ENCODE measurements at regions not wholly inside any gene's neighbourhood (a gene's known extent, or its start where the extent isn't known, plus 50 kb on each side); places are given as distances from the start of the nearest gene placed in this dataset.
"Not testable (repeated sequence)": the region's sequence is repeated elsewhere in the genome, so short reads cannot be mapped to it uniquely, and the experiment has no call there.

DNA sequence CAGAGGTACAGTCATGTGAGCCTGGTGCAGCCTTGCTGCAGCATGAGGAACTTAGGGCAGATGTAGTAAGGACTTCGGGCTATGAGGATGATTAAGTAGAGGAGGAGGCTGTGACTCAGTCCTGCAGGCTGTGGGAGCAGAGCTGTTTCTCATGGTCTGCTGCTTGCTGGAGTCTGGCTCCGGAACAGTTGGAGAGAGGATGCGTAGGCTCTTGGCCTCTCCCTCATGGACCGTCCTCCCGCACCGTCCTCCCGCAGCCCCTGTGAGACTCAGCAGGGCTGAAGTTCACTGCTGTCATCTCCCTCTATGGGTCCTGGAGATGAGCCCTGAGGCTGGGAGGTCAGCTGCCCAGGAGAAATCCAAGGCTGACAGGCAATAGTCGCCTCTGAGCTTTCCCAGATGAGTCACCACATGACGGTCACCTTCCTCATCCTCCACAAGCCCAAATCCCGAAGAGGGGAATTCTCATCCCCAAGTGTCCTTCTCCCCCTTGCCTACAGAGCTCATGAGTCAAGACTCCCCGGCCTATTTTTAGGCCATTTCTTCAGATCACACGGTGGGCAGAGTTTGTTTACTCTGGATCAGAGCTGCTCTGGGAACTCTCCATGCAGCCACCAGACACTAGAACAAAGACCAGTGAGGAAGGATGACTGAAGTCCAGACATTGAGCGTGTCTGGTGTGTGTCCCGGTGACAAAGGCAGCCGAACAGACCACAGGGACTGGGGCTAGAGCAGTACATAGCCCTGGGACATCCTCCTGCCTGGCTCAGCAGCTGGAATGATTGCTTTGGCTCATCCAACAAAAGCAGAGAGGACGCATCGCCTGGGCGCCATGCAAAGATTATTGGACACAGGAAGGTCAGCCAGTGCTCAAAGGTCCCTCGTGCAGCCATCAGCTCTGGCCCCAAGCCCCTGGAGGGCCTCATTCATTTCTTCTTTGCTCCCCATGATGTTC, 134.5 kb downstream of the NPIPB11 start:
- DNase-seq = not testable (repeated sequence)

DNA sequence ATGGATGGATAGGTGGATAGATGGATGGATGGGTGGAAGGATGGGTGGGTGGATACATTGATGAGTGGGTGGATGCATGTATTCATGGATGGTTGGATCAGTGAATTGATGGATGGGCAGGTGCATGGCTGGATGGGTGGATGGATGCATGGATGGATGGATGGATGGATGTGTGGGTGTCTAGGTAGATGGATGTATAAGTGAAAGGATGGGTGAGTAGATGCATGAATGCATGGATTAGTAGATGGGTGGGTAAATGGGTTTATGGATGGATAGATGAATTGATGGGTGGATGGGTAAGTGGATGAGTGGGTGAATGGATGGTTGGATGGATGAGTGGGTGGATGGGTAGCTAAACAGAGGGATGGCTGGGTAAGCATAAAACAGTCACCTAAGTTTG, 135.6 kb downstream of the NPIPB11 start:
- DNase-seq = not testable (repeated sequence)

DNA sequence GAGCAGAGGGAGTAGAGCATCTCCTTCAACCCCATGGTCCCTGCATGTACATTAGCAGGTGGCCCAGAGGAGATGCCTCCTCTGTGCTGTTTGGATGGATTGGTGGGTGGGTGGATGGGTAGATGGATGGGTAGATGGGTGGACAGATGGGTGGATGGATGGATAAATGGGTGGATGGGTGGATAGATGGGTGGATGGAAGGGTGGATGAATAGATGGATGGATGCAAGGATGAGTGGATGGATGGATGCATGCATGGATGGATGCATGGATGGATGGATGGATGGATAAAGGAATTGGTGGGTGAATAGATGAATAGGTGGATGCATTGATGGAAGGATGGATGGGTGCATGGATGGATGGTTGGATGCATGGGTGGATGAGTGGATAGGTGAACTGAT, 136.5 kb downstream of the NPIPB11 start:
- not testable (repeated sequence) for DNase-seq

DNA sequence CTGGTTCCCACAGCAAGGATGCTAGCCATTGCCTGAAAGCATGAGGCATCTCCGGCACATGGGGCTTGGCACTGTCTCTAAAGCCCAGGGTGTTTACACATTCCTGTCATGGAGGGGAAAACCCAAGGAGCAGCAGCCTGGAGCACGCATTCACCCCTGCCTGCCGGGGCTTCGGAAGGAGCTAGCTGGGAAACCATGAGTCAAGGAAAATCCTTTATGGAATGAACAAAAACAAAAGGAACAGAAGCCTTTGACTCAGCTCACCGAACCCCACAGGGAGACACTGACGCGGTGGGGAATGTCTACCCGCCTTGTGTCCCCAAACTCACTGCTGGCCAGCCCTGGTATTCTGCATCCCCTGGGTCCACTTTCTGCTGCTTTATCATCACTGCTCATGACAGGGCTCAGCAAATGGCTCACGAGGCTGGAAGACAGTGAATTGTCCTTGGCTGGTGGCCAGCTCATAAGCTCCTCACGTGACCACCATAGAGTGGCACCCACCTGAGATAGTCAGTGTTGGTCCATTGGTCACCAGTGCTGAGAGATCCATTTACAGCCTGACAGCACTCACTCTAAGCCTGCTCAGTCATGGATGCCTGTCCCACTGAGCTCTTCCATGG, 137.2 kb downstream of the NPIPB11 start:
- DNase-seq = not testable (repeated sequence)

DNA sequence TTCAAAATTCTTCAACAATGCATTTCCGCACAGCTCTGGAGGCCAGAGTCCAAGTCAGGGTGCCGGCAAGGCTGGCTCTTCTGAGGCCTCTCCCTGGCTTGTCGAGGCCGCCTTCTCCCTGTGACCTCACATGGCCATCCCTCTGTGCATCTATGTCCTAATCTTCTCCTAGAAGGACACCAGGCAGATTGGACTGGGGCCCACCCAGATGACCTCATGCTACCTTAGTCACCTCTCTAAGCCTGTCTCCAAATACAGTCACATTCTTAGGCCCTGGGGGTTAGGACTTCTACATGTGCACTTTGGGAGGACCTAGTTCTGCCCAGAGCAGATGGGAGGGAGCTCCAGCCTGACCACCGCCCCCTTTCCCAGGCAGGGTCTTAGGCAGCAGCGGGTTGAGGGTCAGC, 137.7 kb downstream of the NPIPB11 start:
- not testable (repeated sequence) for DNase-seq

DNA sequence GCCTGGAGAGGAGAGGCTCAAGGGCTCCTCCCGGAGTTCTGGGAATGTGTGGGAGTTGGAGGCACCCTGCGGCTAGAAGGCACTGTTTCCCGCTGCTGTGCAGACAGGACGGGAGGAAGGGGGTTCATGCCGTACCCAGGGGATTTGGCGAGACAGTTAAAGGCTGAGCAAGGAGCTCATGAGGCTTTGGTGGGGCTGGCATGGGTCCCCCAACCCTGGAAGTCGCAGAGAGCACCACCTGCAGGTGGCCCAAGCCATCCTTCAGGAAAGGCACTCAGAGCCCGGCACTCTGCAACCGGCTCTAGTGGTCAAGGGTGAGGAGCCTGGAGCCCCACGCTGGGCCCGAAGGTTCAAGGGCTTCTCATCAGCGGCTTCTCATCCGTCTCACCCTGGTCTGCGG, 138.2 kb downstream of the NPIPB11 start:
- not testable (repeated sequence) for DNase-seq

DNA sequence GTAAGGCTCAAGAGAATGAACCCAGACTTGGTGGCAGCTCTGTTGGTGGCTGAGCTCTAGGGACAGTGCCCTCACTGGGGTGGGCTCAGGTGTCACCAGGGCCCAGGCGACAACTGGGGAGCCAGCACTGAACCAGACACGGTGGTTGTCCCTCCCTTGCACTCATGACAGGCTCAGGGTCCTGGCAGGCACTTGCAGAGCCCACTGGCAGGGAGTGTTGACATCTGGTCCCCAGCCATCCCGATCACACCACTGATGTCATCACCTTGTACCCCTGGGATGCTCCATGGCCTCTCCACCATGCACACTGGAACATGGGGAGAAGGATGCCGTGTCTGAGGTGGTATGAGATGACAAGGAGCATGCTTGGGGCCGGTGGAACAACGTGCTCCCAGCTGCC, 138.6 kb downstream of the NPIPB11 start:
- not testable (repeated sequence) for DNase-seq

DNA sequence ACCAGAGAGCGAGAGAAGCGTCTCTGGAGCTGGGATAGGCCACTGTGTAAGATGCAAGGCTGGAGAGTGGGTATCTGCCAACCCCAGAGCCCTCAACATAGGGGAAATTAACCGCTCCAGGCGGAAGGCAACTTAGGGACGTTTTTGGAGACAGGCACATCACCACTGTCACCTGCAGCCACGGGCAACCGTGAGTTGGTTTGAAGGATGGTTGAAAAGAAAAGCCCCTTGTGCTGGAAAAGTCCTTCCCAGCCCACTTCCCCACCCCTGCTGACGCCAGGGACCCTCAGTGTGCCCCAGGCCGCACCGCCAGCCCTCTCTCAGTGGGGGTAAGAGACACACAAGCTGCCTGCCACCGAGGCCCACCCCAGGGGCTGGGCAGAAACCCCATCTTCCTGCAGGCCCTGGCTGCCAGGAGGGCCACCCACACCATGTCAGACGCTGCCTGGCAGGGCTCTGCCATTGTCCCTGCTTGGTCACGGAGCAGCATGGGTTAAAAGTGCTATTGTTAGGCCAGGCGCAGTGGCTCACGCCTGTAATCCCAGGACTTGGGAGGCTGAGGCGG, 139.4 kb downstream of the NPIPB11 start:
- DNase-seq = not testable (repeated sequence)

DNA sequence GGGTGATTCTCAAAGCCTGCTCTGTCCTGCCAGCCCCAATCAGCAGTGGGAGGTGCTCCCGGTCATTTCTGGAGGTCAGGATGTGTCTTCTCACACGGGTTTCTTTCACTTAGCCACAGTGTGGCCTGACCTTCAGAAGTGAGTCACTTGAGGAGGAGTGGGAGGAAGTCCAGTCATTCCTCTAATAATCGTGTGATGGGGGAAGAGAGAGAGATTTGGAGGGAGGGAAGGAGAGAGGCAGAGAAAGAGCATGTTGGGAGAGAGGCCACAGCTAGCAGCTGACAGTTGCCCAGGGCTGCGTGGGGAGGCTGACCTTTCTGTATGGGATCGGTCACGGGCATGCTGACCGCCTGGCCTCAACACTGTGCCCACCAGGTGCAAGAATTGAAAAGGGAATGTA, 139.9 kb downstream of the NPIPB11 start:
- not testable (repeated sequence) for DNase-seq

DNA sequence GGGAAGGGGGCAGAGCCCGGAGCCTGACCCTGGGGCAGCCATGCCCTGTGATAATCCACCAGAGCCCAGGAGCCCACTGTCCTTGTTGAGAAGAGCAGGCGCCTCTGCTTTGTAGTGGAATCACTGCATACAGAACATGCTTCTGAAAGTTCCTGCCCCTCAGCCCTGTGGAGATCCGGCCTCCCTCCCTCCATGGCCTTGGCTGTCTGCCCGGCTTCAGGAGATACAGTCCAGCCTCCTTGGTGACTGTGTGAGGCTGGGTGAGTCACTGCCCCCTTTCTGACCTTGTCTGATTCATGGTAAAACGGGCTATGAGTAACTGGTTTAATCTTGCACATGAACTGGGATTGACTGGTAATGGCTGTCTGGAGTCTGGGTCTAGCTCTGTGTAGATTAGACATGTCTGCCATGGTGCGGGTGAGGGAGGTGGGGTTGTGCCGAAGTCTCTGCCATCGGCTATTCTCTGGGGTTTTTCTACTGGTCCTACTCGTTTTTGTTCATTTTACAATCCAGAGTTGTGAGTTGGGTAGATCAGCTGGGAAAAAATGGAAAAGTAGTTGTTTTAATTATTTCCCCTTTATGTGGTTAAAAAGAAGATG, 141.2 kb downstream of the NPIPB11 start:
- not testable (repeated sequence) for DNase-seq

DNA sequence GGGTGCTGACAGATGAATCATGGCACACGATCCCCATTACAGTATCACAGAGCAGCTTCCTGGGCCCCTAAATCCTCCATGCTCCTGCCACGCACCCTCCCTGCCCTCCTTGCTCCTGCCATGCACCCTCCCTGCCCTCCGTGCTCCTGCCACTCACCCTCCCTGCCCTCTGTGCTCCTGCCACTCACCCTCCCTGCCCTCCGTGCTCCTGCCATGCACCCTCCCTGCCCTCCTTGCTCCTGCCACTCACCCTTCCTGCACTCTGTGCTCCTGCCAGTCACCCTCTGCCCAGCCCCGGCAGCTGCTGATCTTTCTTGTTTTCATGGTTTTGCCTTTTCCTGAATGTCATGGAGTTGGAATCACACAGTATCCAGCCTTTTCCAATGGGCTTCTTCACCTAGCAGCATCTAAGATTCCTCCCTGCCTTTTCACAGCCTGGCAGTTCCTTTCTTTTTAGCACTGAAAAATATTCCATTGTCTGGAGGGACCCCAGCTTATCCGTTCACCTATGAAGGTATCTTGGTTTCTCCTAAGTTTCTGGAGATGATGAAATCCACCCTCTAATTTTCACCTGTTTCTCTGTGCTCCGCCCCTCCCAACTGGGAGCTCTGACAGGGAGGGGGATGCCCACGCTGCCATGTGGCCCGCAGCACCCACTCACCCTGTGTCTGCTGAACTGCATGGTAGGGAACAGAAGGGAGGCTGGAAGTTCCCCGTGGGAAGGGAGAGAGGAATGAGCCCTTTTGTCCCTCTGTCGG, 142.3 kb downstream of the NPIPB11 start:
- not testable (repeated sequence) for DNase-seq

DNA sequence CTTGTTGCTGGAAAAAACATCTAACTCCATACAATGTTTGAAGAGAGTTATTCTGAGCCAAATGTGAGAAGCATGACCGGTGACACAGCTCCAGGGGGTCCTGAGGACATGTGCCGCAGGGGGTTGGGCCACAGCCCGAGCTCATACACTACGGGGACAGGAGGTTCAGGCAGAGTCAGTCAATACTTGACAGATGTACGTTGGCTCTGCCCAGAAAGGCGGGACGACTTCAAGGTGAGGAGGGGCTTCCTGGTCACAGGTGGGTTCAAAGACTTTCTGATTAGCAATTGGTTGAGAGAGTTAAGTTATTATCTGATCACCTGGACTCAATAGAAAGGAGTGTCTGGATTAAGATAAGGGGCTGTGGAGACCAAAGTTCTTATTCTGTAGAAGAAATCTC, 143.8 kb downstream of the NPIPB11 start:
- not testable (repeated sequence) for DNase-seq

DNA sequence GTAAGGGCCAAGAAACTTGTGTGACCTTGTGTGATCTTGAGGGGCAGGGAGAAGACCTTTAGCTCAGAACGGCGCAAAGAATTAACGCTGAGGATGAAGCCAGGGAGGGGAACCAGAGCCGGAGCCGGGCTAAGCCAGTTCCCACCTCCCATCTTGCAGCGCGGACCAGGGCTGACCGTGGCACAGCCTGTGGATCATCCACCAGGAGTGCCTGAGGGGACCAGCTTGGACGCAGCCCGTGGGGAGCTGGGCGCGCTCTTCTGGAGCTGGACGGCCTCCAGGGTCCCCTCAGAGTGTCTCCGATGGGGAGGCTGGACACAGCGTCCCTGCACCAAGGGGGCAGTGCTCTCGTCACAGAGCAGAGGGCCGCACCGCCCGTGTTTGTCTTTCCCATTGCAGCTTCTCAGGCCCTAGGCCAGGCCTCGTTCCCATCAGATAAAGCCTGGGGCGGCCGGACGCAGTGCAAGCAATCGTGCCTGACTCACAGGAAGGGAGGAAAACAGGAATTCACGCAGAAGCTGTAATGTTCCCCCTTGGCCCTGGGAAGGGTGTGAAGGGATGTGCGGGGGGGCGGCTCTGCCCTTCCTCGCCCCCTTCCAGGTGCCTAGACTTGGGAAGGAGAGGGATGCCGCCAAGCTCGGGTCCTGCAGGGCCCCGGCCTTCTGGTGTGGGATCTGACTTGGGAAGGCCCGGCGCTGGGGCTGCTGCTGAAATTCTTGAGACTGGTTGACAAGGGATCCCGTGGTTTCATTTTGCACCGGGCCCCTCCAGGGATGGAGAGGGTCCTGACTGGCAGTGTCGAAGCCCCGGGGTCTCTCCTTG, 144.9 kb downstream of the NPIPB11 start:
- not testable (repeated sequence) for DNase-seq

DNA sequence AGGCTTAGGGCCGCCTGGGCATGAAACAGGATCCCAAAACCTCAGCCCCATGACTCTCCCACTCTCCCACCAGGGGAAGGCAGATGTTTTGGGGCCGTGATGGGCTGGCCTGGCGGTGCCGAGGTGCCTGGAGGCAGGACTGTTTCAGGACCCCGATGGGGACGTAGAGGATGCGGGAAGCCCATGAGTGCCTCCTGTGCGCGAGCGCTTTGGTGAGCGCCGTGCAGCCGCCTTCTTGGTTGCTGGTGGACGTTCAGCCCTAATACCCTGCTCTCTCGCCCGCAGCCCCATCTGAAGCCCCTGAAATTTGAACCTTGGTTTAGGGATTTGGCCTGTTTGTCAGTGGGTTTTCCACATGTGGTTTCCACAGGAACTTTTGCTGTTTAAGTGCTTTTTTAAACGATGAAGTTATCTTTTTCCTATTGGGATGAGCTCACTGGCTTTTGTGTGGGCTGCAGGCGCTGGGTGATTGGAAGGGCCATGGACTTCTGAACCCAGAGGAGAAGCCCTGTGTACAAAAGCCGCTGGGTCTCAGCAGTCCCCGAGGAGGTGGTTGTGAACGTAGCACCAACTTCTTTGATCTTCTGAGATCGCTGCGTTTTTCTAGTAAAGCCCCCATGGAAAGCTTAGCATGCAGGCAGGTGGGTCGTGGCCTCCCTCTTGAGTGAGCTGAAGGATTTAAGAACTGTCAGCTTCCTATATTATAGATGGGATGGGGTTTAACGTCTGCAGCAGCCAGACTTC, 145.7 kb downstream of the NPIPB11 start:
- not testable (repeated sequence) for DNase-seq

DNA sequence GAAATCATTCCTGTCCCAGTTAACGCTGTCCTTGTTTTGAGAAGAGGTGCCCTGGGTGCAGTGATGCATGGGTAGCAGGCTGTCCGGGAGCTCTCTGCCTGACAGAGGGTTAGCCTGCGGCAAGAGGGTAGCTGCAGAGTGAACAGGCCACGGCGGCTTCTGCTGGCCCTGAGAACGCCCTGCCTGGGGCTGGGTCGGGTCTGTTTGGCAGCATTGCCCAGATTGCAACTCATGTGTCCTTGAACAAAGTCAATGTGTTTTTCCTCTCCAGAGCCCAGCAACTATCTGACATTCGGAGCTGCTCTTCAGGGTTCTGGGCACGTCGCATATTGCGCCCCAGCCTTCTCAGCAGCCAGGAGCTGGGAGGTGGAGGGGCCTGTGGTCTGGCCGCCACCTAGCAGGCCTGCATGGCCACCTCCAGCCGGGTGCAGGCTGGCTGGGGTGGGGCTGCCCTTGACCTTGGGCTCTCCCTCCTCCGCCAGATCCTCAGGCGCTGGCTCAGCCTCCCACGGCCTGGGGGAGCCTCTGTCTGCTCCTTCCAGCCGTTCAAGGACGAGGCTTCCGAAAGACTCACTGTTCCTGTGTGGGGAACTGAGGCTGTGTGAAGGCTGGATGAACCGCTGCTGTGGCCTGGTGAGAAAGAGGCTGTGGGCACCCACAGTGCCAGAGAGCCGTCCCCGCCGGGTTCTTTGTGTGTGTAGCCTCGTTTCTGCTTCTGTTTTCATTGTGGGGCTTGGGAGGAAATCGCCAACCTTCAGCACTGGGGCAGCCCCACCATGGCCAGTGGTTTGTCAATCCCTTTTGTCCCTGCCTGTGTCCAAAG, 146.7 kb downstream of the NPIPB11 start:
- not testable (repeated sequence) for DNase-seq

DNA sequence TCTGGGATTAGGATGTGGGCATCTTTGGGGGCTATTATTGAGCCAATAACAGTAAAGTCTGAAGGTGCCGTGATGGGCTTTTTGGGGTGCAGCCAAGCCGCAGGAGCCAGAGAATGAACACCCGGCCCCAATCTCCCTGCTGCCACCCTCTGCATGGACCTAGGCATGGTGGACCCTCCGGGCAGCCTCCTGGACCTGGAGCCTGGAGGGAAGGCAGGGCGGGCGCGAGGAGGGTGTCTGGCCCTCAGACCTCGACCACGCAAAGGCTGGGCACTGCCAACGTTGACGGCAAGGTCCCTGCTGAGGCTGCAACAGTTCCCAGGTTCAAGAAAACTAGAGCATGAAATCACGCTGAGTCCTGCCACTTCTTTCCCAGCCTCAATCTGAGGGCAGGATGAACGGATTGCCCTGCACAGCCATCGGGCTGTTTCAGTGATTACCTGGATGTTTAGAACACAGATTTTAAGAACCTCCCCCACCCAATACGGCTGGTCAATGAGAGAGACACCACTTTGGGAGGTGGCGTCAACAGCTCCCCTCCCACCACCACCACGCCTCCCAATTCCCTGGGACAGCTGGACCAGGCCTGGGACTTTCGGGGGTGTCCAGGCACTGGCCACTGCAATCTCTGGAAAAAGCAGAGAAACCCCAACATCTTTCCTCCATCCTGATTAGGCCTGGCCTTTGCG, 147.4 kb downstream of the NPIPB11 start:
- not testable (repeated sequence) for DNase-seq

DNA sequence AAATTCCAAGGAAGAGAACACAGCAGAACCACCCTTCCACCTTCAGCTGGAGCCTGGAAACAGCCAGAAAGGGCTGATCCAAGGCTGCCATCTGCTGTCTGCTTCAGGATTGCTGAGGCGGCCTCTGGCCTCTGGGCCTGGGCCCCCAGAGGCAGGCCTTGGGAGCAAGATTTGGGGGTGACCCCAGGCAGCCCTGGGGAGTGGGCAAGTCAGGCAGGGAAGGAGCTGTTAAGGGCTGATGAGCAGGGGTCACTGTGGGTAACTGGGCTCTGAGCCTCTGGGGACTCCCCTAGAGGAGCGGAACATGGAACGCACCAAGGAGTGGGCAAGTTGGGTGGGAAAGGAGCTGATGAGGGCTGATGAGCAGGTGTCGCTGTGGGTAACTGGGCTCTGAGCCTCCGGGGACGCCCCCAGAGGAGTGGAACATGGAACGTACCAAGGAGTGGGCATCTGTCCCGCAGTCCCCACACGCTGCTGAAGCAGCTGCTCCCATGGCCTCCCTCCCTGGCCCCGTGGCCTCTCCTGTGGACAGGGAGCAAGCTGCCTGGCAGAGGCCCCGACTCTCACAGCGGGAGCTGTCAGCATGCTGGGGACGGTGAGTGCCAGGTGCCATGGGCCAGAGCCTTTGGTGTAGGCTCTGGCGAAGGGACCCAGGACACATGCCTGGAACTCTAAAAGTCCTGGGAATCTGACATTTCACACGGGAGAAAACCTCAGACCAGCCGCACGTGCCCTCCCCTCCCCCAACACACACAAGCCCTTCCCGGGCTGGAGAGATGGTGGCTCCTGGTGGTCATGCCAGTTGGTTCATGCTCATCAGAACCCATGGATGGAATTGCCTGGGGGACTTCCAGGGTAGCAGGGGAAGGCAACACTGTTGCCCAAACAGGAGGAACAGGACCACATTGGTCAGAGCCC, 148.8 kb downstream of the NPIPB11 start:
- DNase-seq = not testable (repeated sequence)

DNA sequence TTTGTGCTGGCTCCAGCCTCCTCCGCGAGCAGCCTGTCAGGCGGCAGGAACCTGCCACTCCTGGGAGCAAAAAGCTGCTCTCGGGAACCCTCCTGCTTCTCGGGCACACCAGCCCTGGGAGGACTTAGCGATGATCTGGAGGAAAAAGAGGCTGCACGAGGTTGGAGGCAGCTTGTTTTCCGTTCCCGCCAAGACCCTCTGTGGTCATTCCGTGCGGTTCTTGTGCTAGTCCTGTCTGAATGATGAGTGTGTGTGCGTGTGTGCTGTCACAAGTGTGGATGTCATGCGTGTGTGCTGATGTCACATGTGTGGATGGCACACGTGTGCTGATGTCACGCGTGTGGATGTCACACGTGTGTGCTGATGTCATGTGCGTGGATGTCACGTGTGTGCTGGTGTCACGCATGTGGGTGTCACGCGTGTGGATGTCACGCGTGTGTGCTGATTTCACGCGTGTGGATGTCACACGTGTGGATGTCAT, 150.0 kb downstream of the NPIPB11 start:
- no peak for DNase-seq

Measured in COR-L47 (cell line).